ENCODE measurements at regions not wholly inside any gene's neighbourhood (a gene's known extent, or its start where the extent isn't known, plus 50 kb on each side); places are given as distances from the start of the nearest gene placed in this dataset.

DNA sequence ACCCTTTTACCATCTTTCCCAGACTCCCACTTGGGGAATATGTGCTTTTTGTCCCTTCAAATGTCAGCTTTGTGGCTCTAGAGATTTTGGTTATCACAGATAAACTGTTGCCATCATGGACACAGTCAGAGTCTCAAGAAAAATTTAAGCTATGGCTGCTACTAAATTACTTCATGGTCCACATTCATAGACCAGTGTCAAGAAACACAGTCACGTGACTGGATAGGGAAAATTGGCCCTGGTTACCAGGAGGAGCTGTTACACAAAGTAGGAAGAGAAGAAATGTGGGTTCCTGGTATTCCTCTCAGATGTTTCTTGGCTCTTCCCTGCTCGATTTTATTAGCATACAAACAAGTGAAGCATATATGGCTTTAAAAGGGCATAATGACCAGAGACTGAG lies 348.9 kb downstream of the NDFIP2 start:
- H3K9me3 ChIP-seq (ENCODE audit: control insufficient read depth, low read depth, low read length): no peaks in the 10 kb centered on the region
- H3K4me1 ChIP-seq (ENCODE audit: control insufficient read depth, extremely low read depth, insufficient read depth, low read length): no peaks in the 10 kb centered on the region
- no peak overlapping the region for H3K9ac ChIP-seq (ENCODE audit: control insufficient read depth, extremely low read depth, insufficient read depth, low read length)
- no peaks in the 10 kb centered on the region for H4K20me1 ChIP-seq (ENCODE audit: control insufficient read depth, extremely low read depth, insufficient read depth, low read length)
- DNase-seq (ENCODE audit: low read depth, low spot score): no peak
- no peaks in the 10 kb centered on the region for H3K79me2 ChIP-seq (ENCODE audit: control insufficient read depth, insufficient read depth, low read length)
- no peak overlapping the region for H3K4me3 ChIP-seq (ENCODE audit: control insufficient read depth in 2 of 3, extremely low read depth in 1 of 3, insufficient read depth in 2 of 3, low read depth in 1 of 3, low read length in 3 of 3)
- no peaks in the 10 kb centered on the region for H3K9me1 ChIP-seq (ENCODE audit: control insufficient read depth, extremely low read depth, insufficient read depth, low read length)
- FAIRE-seq: no peak
- dilution Hi-C loops (cut with MboI; ENCODE audit: extremely low pct_ligation_motif_present, low sequenced_read_pairs): no loop called here
- no peak overlapping the region for H3K4me2 ChIP-seq (ENCODE audit: control insufficient read depth, extremely low read depth, insufficient read depth, low read depth, low read length)
- H2AFZ ChIP-seq (ENCODE audit: control insufficient read depth, low read length): no peak overlapping the region
- H3K36me3 ChIP-seq (ENCODE audit: control insufficient read depth in 2 of 2, extremely low read depth in 1 of 2, insufficient read depth in 2 of 2, low read length in 2 of 2): no peaks in the 10 kb centered on the region
- TF ChIP-seq EZH2 (IDR thresholded peaks at IDR 0.05; ENCODE audit: low read length): no peak
- no peak for TF ChIP-seq CTCF (optimal IDR thresholded peaks at IDR 0.05 in 1 of 3, IDR thresholded peaks at IDR 0.05 in 1 of 3, conservative IDR thresholded peaks at IDR 0.05 in 1 of 3; ENCODE audit: extremely low read depth in 1 of 3, insufficient read depth in 2 of 3, low read length in 3 of 3)
- H3K27me3 ChIP-seq (ENCODE audit: control insufficient read depth, extremely low read depth, insufficient read depth, low read length): no peaks in the 10 kb centered on the region
- H3K27ac ChIP-seq (ENCODE audit: control insufficient read depth, insufficient read depth, low read length): no peak overlapping the region

DNA sequence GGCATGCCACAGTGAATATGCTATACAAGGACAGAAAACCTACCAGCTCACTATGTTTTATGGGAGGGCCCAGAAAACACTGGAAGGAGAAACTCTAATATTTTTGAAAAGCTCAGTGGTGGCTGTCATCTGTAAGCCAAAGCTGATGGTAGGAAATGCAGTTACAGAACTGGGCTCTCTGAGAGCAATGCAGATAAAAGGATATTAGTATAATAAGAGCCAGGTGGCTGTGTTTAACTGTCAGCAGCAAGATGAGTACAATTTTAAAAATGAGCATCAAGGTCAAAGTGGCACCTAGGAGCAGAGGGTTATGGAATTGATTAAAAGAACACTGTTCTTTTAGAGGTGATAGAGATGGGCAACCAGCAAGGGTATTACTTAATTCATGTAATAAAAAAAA lies 345.0 kb downstream of the NDFIP2 start:
- dilution Hi-C loops (cut with MboI; ENCODE audit: extremely low pct_ligation_motif_present, low sequenced_read_pairs): no loop called here
- Histone ChIP-seq H3K36me3 (ENCODE audit: control insufficient read depth in 2 of 2, extremely low read depth in 1 of 2, insufficient read depth in 2 of 2, low read length in 2 of 2) (no peaks in the 10 kb centered on the region), H3K4me1 (ENCODE audit: control insufficient read depth, extremely low read depth, insufficient read depth, low read length) (no peaks in the 10 kb centered on the region), H3K4me3 (ENCODE audit: control insufficient read depth in 2 of 3, extremely low read depth in 1 of 3, insufficient read depth in 2 of 3, low read depth in 1 of 3, low read length in 3 of 3) (no peak overlapping the region), H3K27me3 (ENCODE audit: control insufficient read depth, extremely low read depth, insufficient read depth, low read length) (no peaks in the 10 kb centered on the region), H4K20me1 (ENCODE audit: control insufficient read depth, extremely low read depth, insufficient read depth, low read length) (no peaks in the 10 kb centered on the region), H3K9me1 (ENCODE audit: control insufficient read depth, extremely low read depth, insufficient read depth, low read length) (no peaks in the 10 kb centered on the region), H2AFZ (ENCODE audit: control insufficient read depth, low read length) (no peak overlapping the region), H3K4me2 (ENCODE audit: control insufficient read depth, extremely low read depth, insufficient read depth, low read depth, low read length) (no peak overlapping the region), H3K9me3 (ENCODE audit: control insufficient read depth, low read depth, low read length) (no peaks in the 10 kb centered on the region), H3K27ac (ENCODE audit: control insufficient read depth, insufficient read depth, low read length) (no peak overlapping the region), H3K79me2 (ENCODE audit: control insufficient read depth, insufficient read depth, low read length) (no peaks in the 10 kb centered on the region), H3K9ac (ENCODE audit: control insufficient read depth, extremely low read depth, insufficient read depth, low read length) (no peak overlapping the region)
- no peak for TF ChIP-seq EZH2 (IDR thresholded peaks at IDR 0.05; ENCODE audit: low read length)
- no peak for TF ChIP-seq CTCF (optimal IDR thresholded peaks at IDR 0.05 in 1 of 3, IDR thresholded peaks at IDR 0.05 in 1 of 3, conservative IDR thresholded peaks at IDR 0.05 in 1 of 3; ENCODE audit: extremely low read depth in 1 of 3, insufficient read depth in 2 of 3, low read length in 3 of 3)
- FAIRE-seq (no peak), DNase-seq (ENCODE audit: low read depth, low spot score) (no peak)

All from keratinocyte (primary cell).